ENCODE measurements at regions not wholly inside any gene's neighbourhood (a gene's known extent, or its start where the extent isn't known, plus 50 kb on each side); places are given as distances from the start of the nearest gene placed in this dataset.

GRCh38 chr13:81319351-81319750 is 978.4 kb upstream of the SPRY2 start:
- Histone ChIP-seq H3K9me3 (ENCODE audit: control insufficient read depth, insufficient read depth, low read length) (no peaks in the 10 kb centered on the region), H3K27me3 (ENCODE audit: control insufficient read depth, insufficient read depth, low read length) (no peaks in the 10 kb centered on the region), H3K4me1 (ENCODE audit: control insufficient read depth, insufficient read depth, low read length) (no peaks in the 10 kb centered on the region), H3K36me3 (ENCODE audit: control insufficient read depth, insufficient read depth, low read length) (no peaks in the 10 kb centered on the region), H3K4me3 (ENCODE audit: low read depth, low read length) (no peak overlapping the region), H3K9ac (ENCODE audit: low read depth, low read length) (no peak overlapping the region)

- H3K27me3 ChIP-seq (ENCODE audit: control insufficient read depth, insufficient read depth, low read length), result no peaks in the 10 kb centered on the region
- no peaks in the 10 kb centered on the region for H3K4me1 ChIP-seq (ENCODE audit: control insufficient read depth, insufficient read depth, low read length)
- no peak overlapping the region for H3K9ac ChIP-seq (ENCODE audit: low read depth, low read length)
- no peaks in the 10 kb centered on the region for H3K36me3 ChIP-seq (ENCODE audit: control insufficient read depth, insufficient read depth, low read length)
- H3K9me3 ChIP-seq (ENCODE audit: control insufficient read depth, insufficient read depth, low read length), result no peaks in the 10 kb centered on the region
- no peak overlapping the region for H3K4me3 ChIP-seq (ENCODE audit: low read depth, low read length)
Observed at GRCh38 chr13:81318231-81319019, 977.5 kb upstream of the SPRY2 start.

- Histone ChIP-seq H3K27me3 (ENCODE audit: control insufficient read depth, insufficient read depth, low read length) (no peaks in the 10 kb centered on the region), H3K9me3 (ENCODE audit: control insufficient read depth, insufficient read depth, low read length) (no peaks in the 10 kb centered on the region), H3K4me1 (ENCODE audit: control insufficient read depth, insufficient read depth, low read length) (no peaks in the 10 kb centered on the region), H3K36me3 (ENCODE audit: control insufficient read depth, insufficient read depth, low read length) (no peaks in the 10 kb centered on the region), H3K9ac (ENCODE audit: low read depth, low read length) (no peak overlapping the region), H3K4me3 (ENCODE audit: low read depth, low read length) (no peak overlapping the region)
Observed at GRCh38 chr13:81314461-81314860, 973.5 kb upstream of the SPRY2 start.

GRCh38 chr13:81305928-81306327 is 965.0 kb upstream of the SPRY2 start:
- no peaks in the 10 kb centered on the region for H3K4me1 ChIP-seq (ENCODE audit: control insufficient read depth, insufficient read depth, low read length)
- H3K27me3 ChIP-seq (ENCODE audit: control insufficient read depth, insufficient read depth, low read length), result no peaks in the 10 kb centered on the region
- H3K36me3 ChIP-seq (ENCODE audit: control insufficient read depth, insufficient read depth, low read length), result no peaks in the 10 kb centered on the region
- H3K9me3 ChIP-seq (ENCODE audit: control insufficient read depth, insufficient read depth, low read length), result no peaks in the 10 kb centered on the region
- H3K4me3 ChIP-seq (ENCODE audit: low read depth, low read length), result no peak overlapping the region
- no peak overlapping the region for H3K9ac ChIP-seq (ENCODE audit: low read depth, low read length)

GRCh38 chr13:81304121-81304659 is 963.3 kb upstream of the SPRY2 start:
- H3K4me1 ChIP-seq (ENCODE audit: control insufficient read depth, insufficient read depth, low read length), result no peaks in the 10 kb centered on the region
- H3K9ac ChIP-seq (ENCODE audit: low read depth, low read length), result no peak overlapping the region
- no peaks in the 10 kb centered on the region for H3K27me3 ChIP-seq (ENCODE audit: control insufficient read depth, insufficient read depth, low read length)
- no peaks in the 10 kb centered on the region for H3K9me3 ChIP-seq (ENCODE audit: control insufficient read depth, insufficient read depth, low read length)
- H3K4me3 ChIP-seq (ENCODE audit: low read depth, low read length), result no peak overlapping the region
- no peaks in the 10 kb centered on the region for H3K36me3 ChIP-seq (ENCODE audit: control insufficient read depth, insufficient read depth, low read length)

GRCh38 chr13:81302677-81303076 is 961.8 kb upstream of the SPRY2 start:
- Histone ChIP-seq H3K27me3 (ENCODE audit: control insufficient read depth, insufficient read depth, low read length) (no peaks in the 10 kb centered on the region), H3K9me3 (ENCODE audit: control insufficient read depth, insufficient read depth, low read length) (no peaks in the 10 kb centered on the region), H3K9ac (ENCODE audit: low read depth, low read length) (no peak overlapping the region), H3K4me1 (ENCODE audit: control insufficient read depth, insufficient read depth, low read length) (no peaks in the 10 kb centered on the region), H3K36me3 (ENCODE audit: control insufficient read depth, insufficient read depth, low read length) (no peaks in the 10 kb centered on the region), H3K4me3 (ENCODE audit: low read depth, low read length) (no peak overlapping the region)

GRCh38 chr13:81302125-81302524 is 961.2 kb upstream of the SPRY2 start:
- Histone ChIP-seq H3K4me1 (ENCODE audit: control insufficient read depth, insufficient read depth, low read length) (no peaks in the 10 kb centered on the region), H3K9ac (ENCODE audit: low read depth, low read length) (no peak overlapping the region), H3K4me3 (ENCODE audit: low read depth, low read length) (no peak overlapping the region), H3K36me3 (ENCODE audit: control insufficient read depth, insufficient read depth, low read length) (no peaks in the 10 kb centered on the region), H3K9me3 (ENCODE audit: control insufficient read depth, insufficient read depth, low read length) (no peaks in the 10 kb centered on the region), H3K27me3 (ENCODE audit: control insufficient read depth, insufficient read depth, low read length) (no peaks in the 10 kb centered on the region)

GRCh38 chr13:81295177-81295576 is 954.3 kb upstream of the SPRY2 start:
- Histone ChIP-seq H3K9me3 (ENCODE audit: control insufficient read depth, insufficient read depth, low read length) (no peaks in the 10 kb centered on the region), H3K27me3 (ENCODE audit: control insufficient read depth, insufficient read depth, low read length) (no peaks in the 10 kb centered on the region), H3K4me3 (ENCODE audit: low read depth, low read length) (no peak overlapping the region), H3K4me1 (ENCODE audit: control insufficient read depth, insufficient read depth, low read length) (no peaks in the 10 kb centered on the region), H3K9ac (ENCODE audit: low read depth, low read length) (no peak overlapping the region), H3K36me3 (ENCODE audit: control insufficient read depth, insufficient read depth, low read length) (no peaks in the 10 kb centered on the region)

- Histone ChIP-seq H3K4me3 (ENCODE audit: low read depth, low read length) (no peak overlapping the region), H3K9ac (ENCODE audit: low read depth, low read length) (no peak overlapping the region), H3K36me3 (ENCODE audit: control insufficient read depth, insufficient read depth, low read length) (no peaks in the 10 kb centered on the region), H3K27me3 (ENCODE audit: control insufficient read depth, insufficient read depth, low read length) (no peaks in the 10 kb centered on the region), H3K4me1 (ENCODE audit: control insufficient read depth, insufficient read depth, low read length) (no peaks in the 10 kb centered on the region), H3K9me3 (ENCODE audit: control insufficient read depth, insufficient read depth, low read length) (no peaks in the 10 kb centered on the region)
Observed at GRCh38 chr13:81293594-81294164, 952.8 kb upstream of the SPRY2 start.

- no peaks in the 10 kb centered on the region for H3K9me3 ChIP-seq (ENCODE audit: control insufficient read depth, insufficient read depth, low read length)
- no peaks in the 10 kb centered on the region for H3K36me3 ChIP-seq (ENCODE audit: control insufficient read depth, insufficient read depth, low read length)
- no peaks in the 10 kb centered on the region for H3K27me3 ChIP-seq (ENCODE audit: control insufficient read depth, insufficient read depth, low read length)
- no peaks in the 10 kb centered on the region for H3K4me1 ChIP-seq (ENCODE audit: control insufficient read depth, insufficient read depth, low read length)
- no peak overlapping the region for H3K4me3 ChIP-seq (ENCODE audit: low read depth, low read length)
- H3K9ac ChIP-seq (ENCODE audit: low read depth, low read length), result no peak overlapping the region
Observed at GRCh38 chr13:81283561-81283960, 942.6 kb upstream of the SPRY2 start.

- Histone ChIP-seq H3K9ac (ENCODE audit: low read depth, low read length) (no peak overlapping the region), H3K36me3 (ENCODE audit: control insufficient read depth, insufficient read depth, low read length) (no peaks in the 10 kb centered on the region), H3K27me3 (ENCODE audit: control insufficient read depth, insufficient read depth, low read length) (no peaks in the 10 kb centered on the region), H3K4me1 (ENCODE audit: control insufficient read depth, insufficient read depth, low read length) (no peaks in the 10 kb centered on the region), H3K9me3 (ENCODE audit: control insufficient read depth, insufficient read depth, low read length) (no peaks in the 10 kb centered on the region), H3K4me3 (ENCODE audit: low read depth, low read length) (no peak overlapping the region)
Observed at GRCh38 chr13:81283062-81283461, 942.1 kb upstream of the SPRY2 start.

- H3K27me3 ChIP-seq (ENCODE audit: control insufficient read depth, insufficient read depth, low read length), result no peaks in the 10 kb centered on the region
- no peaks in the 10 kb centered on the region for H3K36me3 ChIP-seq (ENCODE audit: control insufficient read depth, insufficient read depth, low read length)
- H3K4me1 ChIP-seq (ENCODE audit: control insufficient read depth, insufficient read depth, low read length), result no peaks in the 10 kb centered on the region
- no peak overlapping the region for H3K4me3 ChIP-seq (ENCODE audit: low read depth, low read length)
- H3K9me3 ChIP-seq (ENCODE audit: control insufficient read depth, insufficient read depth, low read length), result no peaks in the 10 kb centered on the region
- H3K9ac ChIP-seq (ENCODE audit: low read depth, low read length), result no peak overlapping the region
Observed at GRCh38 chr13:81275666-81276258, 934.8 kb upstream of the SPRY2 start.
